ENCODE measurements at regions not wholly inside any gene's neighbourhood (a gene's known extent, or its start where the extent isn't known, plus 50 kb on each side); places are given as distances from the start of the nearest gene placed in this dataset.
"Not testable (repeated sequence)": the region's sequence is repeated elsewhere in the genome, so short reads cannot be mapped to it uniquely, and the experiment has no call there.

DNA sequence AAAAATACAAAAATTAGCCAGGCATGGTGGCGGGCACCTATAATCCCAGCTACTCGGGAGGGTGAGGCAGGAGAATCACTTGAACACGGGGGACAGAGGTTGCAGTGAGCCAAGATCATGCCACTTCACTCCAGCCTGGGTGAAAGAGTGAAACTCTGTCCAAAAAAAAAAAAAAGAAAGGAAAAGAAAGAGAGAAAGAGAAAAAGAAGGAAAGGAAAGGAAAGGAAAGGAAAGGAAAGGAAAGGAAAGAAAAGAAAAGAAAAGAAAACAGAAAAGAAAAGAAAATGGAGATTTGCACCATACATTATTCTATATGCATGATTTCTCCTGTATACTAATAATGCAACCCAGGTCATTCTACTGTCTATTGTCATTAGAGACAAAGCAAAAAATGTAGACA lies 421.5 kb downstream of the PCDH19 start:
- not testable (repeated sequence) for DNase-seq

DNA sequence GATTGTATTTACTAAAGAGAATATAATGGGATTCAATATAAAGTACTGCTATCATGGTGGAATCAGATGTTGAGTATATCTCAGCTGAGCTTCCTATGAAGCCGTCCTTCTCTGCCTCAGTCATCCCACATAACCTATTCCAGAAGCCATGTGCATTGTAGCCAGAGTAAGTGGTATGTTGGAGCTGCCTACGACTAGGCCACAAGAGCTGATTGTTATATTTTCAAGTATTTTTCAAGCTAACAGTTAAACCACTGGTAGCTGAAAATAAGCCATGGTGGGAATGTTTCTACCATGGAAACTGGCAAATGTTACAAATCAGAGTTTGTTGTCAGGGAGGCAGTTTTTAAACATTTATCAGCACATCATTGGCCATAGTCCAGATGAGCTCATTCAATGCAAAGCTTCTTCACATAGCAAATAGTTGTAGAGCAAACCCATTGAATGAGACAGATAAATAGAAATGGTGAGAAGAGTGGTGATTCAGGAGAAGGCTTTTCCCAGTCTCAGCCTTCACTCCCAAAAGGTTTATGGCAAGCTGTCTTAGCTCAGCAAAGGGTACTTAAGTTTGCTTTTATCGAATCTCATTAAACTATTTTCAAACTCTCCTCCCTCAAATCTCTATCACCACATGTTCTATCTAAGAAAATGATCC lies 436.4 kb downstream of the PCDH19 start:
- no peak for DNase-seq

GRCh38 chrX:99939883-99940232 lies 470.2 kb downstream of the PCDH19 start:
- no peak for DNase-seq

GRCh38 chrX:99939206-99939882 lies 470.7 kb downstream of the PCDH19 start:
- not testable (repeated sequence) for DNase-seq

GRCh38 chrX:99938464-99938863 lies 471.6 kb downstream of the PCDH19 start:
- no peak for DNase-seq

DNA sequence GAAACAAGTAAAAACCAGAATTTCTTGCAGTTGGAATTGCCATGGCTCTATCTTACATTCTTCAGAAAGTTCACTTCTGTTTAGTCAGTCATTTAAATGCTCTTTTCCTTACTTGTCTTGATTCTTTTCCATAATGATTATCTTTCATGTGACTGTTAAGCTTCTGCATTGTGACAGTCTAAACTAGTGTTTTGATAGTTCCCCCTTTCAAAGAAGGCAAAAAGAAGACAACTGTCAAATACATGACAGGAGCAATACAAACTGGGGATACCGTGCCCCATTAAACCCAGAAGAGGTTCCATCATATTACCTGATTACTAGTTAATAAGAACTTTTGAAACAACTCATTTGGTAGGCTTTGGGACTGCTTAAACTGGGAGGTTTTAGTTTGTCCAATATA lies 476.2 kb downstream of the PCDH19 start:
- DNase-seq = no peak

DNA sequence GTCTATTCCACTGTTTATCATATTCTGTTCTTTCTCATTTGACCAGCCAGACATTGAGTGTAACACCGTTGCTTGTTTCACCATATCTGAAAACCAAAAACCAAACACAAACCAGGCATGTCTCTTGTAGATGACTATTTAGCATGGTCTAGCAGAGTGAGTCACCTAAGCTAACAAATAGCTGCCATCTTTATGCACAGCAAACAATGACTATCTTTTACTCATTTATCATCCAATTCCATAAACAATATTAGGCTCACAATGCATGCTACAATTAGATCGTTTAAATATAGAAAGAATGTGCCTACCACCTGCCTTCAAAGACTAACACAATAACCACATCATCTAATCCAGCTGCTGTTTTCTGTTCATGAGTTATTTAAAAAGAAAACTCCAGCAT lies 495.4 kb downstream of the PCDH19 start:
- DNase-seq = no peak

GRCh38 chrX:99913611-99914010 lies 496.5 kb downstream of the PCDH19 start:
- no peak for DNase-seq

GRCh38 chrX:99909946-99910345 lies 500.1 kb downstream of the PCDH19 start:
- DNase-seq = no peak

- no peak for DNase-seq
These were observed 509.0 kb downstream of the PCDH19 start for GRCh38 chrX:99901091-99901490.

GRCh38 chrX:99887918-99888317 lies 522.2 kb downstream of the PCDH19 start:
- DNase-seq = no peak

DNA sequence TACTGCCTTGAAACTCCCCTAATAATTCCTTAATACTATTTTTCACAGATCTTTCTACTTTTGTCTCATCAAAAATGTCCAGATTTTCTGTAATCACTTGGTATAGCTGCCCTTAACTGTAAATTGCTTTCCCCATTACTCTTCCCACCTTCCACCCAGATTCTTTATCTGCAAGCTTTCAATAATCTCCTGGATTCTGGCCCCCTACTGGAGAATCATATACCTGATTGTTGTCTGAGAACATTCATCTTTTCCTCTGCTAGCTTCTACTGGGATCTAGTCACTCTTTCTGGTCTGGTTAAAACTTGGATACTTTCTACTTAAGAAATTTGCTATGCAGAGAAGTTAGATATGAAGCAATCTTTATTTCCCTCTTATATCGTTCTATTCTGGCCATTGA lies 552.6 kb downstream of the PCDH19 start:
- no peak for DNase-seq

DNA sequence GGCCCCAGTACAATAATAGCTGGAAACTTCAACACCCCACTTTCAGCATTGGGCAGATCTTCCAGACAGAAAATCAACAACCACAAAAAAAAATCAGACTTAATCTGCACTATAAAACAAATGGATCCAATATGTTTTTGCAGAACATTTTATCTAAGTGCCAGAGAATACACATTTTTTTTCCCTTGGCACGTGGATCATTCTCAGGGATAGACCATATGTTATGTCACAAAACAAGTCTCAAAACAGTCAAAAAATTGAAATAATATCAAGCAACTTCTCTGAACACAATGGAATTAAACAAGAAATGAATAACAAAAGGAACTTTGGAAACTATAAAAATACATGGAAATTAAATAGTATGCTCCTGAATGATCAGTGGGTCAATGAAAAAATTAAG lies 576.3 kb downstream of the PCDH19 start:
- DNase-seq = no peak

- DNase-seq = no peak
These were observed 589.9 kb downstream of the PCDH19 start for GRCh38 chrX:99820197-99820596.

GRCh38 chrX:99800016-99800415 lies 610.1 kb downstream of the PCDH19 start:
- DNase-seq = no peak

- no peak for DNase-seq
These were observed 611.1 kb downstream of the PCDH19 start for GRCh38 chrX:99798936-99799335.

DNA sequence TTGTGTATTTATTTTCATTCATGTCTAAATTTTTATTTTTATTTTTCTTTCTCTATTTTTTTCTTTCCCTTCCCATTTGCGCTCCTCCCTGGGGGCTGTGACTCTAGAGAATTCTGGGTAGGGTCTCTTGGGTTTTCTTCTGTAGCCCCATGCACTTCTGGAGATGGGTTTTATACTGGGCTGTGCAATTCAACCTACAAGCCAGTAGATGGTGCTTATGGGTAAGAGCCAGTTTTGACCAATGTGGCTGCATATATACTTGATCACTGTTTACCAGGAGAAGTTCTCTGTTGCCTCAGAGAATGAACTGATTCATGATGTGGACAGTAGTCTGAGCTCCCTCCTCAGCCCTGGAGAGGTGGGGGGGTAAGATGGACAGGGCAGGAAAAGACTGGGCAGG lies 614.6 kb downstream of the PCDH19 start:
- DNase-seq = no peak

DNA sequence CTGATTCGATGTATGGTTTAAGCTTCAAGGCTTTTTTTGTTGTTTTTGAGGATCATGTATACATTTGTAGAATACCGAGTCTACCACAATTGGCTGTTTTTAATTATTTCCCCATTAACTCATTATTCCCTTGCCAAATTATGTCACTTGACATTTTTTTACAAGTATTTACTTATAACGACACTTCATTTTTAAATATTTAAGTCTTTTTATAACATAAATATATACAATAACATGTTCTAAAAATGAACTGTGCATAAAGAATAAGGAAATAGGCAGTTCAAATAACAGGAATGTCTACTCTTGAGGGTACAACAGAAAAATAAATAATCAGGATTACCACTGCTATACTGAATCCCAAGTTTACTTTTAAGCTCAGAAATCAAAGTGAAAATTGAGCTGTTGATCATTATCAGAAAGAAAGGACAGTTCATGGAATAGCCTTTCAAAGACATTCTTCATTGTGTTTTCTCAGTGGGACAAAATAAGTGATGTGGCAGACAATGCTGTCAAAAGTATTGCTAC lies 627.5 kb downstream of the PCDH19 start:
- DNase-seq = no peak

DNA sequence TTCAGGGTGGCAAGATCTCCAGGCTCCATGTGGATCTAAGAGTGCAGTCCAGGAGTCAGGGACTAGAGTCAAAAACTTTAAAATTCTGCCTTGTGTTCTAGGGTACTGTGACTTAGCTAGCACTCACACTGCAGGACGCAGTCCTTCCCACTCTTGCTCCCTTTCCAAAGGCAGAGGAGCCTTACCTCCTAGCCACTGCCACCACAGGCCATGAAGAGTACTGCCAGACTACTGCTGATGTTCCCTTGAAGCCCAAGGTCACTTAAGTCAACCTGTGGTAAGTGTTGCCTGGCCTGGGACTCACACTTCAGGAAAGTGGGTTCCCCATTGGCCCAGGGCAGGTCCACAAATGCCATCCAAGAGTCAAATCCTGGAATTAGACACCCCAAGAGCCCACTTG lies 632.2 kb downstream of the PCDH19 start:
- no peak for DNase-seq

DNA sequence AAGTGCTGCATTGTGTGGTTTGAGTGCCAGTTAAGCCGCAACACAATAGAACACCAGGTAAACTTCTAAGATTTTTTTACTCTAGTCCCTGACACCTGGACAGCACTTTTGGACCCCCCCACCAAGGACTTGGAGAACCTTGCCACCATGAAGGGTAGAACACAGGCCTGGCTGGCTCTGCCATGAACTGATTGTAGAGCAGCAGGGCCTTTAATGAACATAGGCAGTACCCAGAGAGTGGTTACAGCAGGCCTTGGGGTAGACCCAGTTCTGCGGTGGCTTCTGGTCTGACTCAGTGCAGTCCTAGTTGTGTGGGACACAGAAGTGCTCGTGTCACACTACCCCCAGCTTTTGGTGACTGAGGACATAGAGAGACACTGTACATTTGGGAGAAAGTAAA lies 648.3 kb downstream of the PCDH19 start:
- no peak for DNase-seq

DNA sequence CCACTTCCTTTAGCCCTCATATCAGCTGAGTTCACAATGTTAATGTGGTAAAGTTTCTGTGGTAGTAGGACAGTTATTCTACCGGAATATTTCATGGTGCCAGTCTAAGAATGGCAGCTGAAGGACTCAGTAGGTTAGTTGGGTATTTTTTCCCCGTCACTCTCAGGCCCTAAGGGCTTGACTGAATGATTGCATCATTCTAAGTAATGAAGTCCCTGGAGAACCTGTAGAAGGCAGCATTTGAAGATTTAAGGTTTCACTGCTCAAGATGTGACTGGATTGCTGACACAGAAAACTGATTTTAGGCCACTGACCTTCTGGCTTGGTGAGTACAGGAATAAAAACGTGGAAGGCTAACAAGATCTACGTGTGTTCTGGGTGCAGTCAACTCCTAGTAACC lies 657.3 kb downstream of the PCDH19 start:
- no peak for DNase-seq

DNA sequence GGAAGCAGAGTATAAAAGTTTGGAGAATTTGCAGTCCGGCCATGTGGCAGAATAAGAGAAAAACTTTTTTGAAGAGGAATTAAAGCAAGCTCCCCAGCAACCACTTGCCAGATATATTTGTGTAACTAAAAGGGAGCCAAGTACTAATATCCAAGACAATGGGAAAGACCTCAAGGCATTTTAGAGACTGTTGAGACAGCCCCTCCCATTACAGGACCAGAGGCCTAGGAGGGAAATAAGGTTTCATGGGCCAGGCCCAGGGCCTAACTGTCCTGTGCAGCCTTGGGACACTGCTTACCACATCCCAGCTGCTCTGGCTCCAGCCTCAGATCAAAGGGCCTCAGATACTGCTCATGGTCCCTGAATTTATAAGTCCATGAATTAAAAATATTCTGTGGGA lies 659.4 kb downstream of the PCDH19 start:
- no peak for DNase-seq

GRCh38 chrX:99722094-99722493 lies 688.0 kb downstream of the PCDH19 start:
- DNase-seq = no peak

- no peak for DNase-seq
These were observed 690.9 kb downstream of the PCDH19 start for GRCh38 chrX:99719140-99719539.

DNA sequence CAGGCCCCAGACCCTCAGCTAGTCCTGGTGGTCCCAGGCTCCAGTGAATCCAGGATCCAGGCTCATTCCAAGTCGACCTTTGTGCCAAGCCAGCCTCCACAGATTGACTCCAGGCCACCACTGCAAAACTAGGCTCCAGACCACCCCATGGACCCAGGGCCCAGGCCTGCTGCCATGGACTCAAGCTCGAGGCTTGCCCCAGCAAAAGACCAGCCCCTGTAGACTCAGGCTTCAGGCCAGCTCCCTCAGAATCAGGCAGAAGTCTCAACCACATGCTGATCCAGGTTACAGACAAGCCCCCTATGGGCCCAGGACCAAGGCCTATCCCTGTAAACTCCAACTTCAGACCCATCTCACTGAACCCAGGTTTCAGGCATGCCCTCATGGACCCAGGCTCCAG lies 692.4 kb downstream of the PCDH19 start:
- no peak for DNase-seq

All from C1 segment of cervical spinal cord (tissue), 14 donors.